Tibial nerve (tissue), 3 donors: ENCODE measurements at regions not wholly inside any gene's neighbourhood (a gene's known extent, or its start where the extent isn't known, plus 50 kb on each side); places are given as distances from the start of the nearest gene placed in this dataset.

ENCODE experiments used
- CTCF ChIP-seq, 5 experiments: fragments of 200-600 bp in 3 of 5; fragments of 450-650 bp in 2 of 5; sonication (generic) in 3 of 5; IDR thresholded peaks; one replicate each; pipeline ENCODE4 v1.5.1; 2016 to 2019; ENCODE audit warnings: antibody characterized with exemption in 5 of 5, mild to moderate bottlenecking in 3 of 5, moderate library complexity in 2 of 5
- POLR2A ChIP-seq, 2 donors: fragments of 450-650 bp; IDR thresholded peaks; one replicate each; pipeline ENCODE4 v1.6.1; 2017; ENCODE audit warnings: antibody characterized with exemption in 2 of 2, mild to moderate bottlenecking in 2 of 2, moderate library complexity in 2 of 2

- TF ChIP-seq POLR2A (IDR thresholded peaks at IDR 0.05) (no peak), CTCF (IDR thresholded peaks at IDR 0.05) (no peak)
Observed at GRCh38 chr18:57984490-57985115, 59.4 kb upstream of the NEDD4L start.
